ENCODE measurements at regions not wholly inside any gene's neighbourhood (a gene's known extent, or its start where the extent isn't known, plus 50 kb on each side); places are given as distances from the start of the nearest gene placed in this dataset.

GRCh38 chr4:14867847-14868246, 134.4 kb upstream of the CPEB2 start:
- TF ChIP-seq REST (IDR thresholded peaks at IDR 0.05) (no peak), MAX (IDR thresholded peaks at IDR 0.05) (peak; percentile 19), HNF4A (conservative IDR thresholded peaks at IDR 0.05) (peak in 1 of 2 donors; percentile 38), SP1 (IDR thresholded peaks at IDR 0.05) (no peak), RXRA (IDR thresholded peaks at IDR 0.05) (peak; percentile 73 to 81)
- no peak overlapping the region for H3K4me3 ChIP-seq (ENCODE audit: low read depth in 1 of 3, low read length in 3 of 3)
- no peaks in the 10 kb centered on the region for H3K36me3 ChIP-seq (ENCODE audit: control insufficient read depth in 4 of 4, insufficient read depth in 3 of 4, low read depth in 1 of 4, low read length in 3 of 4)
- no peak overlapping the region for H3K9ac ChIP-seq (ENCODE audit: low read depth in 1 of 2, low read length in 2 of 2)
- peak overlapping the region; percentile 57 to 61 for H3K27ac ChIP-seq (ENCODE audit: low read depth in 1 of 2, low read length in 2 of 2)
- peaks cover 3 to 31% (median 24%) of the 10 kb centered on the region in 4 donors for H3K4me1 ChIP-seq (ENCODE audit: control insufficient read depth in 4 of 4, insufficient read depth in 4 of 4, low read length in 3 of 4)
- no peaks in the 10 kb centered on the region for H3K27me3 ChIP-seq (ENCODE audit: control insufficient read depth in 4 of 4, insufficient read depth in 4 of 4, low read length in 3 of 4)
- no peak for DNase-seq (ENCODE audit: low spot score)
- H3K9me3 ChIP-seq (ENCODE audit: control insufficient read depth in 4 of 4, low read length in 3 of 4), result no peaks in the 10 kb centered on the region
- 58% methylated on average over 7 of the region's 7 CpGs for WGBS

- Histone ChIP-seq H3K36me3 (ENCODE audit: control insufficient read depth in 4 of 4, insufficient read depth in 3 of 4, low read depth in 1 of 4, low read length in 3 of 4) (no peaks in the 10 kb centered on the region), H3K27ac (ENCODE audit: low read depth in 1 of 2, low read length in 2 of 2) (peak overlapping the region in 1 of 2 donors; percentile 57), H3K9me3 (ENCODE audit: control insufficient read depth in 4 of 4, low read length in 3 of 4) (no peaks in the 10 kb centered on the region), H3K4me1 (ENCODE audit: control insufficient read depth in 4 of 4, insufficient read depth in 4 of 4, low read length in 3 of 4) (peaks cover 3 to 31% (median 24%) of the 10 kb centered on the region in 4 donors), H3K9ac (ENCODE audit: low read depth in 1 of 2, low read length in 2 of 2) (no peak overlapping the region), H3K27me3 (ENCODE audit: control insufficient read depth in 4 of 4, insufficient read depth in 4 of 4, low read length in 3 of 4) (no peaks in the 10 kb centered on the region), H3K4me3 (ENCODE audit: low read depth in 1 of 3, low read length in 3 of 3) (no peak overlapping the region)
- no peak for TF ChIP-seq FOXA1 (IDR thresholded peaks at IDR 0.05)
- DNase-seq (ENCODE audit: low spot score), result no peak
- WGBS, result 91% methylated on average over 4 of the region's 4 CpGs
Observed at GRCh38 chr4:14868426-14869395, 133.6 kb upstream of the CPEB2 start.

GRCh38 chr4:14871676-14872430, 130.4 kb upstream of the CPEB2 start:
- peak; percentile 49 to 83 for TF ChIP-seq RAD21 (IDR thresholded peaks at IDR 0.05)
- TF ChIP-seq TAF1 (conservative IDR thresholded peaks at IDR 0.05), result no peak
- no peak for TF ChIP-seq HNF4G (IDR thresholded peaks at IDR 0.05)
- peak; percentile 35 for TF ChIP-seq CTCF (IDR thresholded peaks at IDR 0.05; ENCODE audit: low read depth, low read length, missing input control)
- no peak for TF ChIP-seq FOXA2 (IDR thresholded peaks at IDR 0.05)
- no peak for TF ChIP-seq RXRA (IDR thresholded peaks at IDR 0.05)
- no peak for TF ChIP-seq ATF3 (IDR thresholded peaks at IDR 0.05)
- no peak for TF ChIP-seq MAX (IDR thresholded peaks at IDR 0.05)
- no peak for TF ChIP-seq NR2F2 (IDR thresholded peaks at IDR 0.05)
- no peak for TF ChIP-seq YY1 (IDR thresholded peaks at IDR 0.05)
- H3K9ac ChIP-seq (ENCODE audit: low read depth in 1 of 2, low read length in 2 of 2), result no peak overlapping the region
- H3K36me3 ChIP-seq (ENCODE audit: control insufficient read depth in 4 of 4, insufficient read depth in 3 of 4, low read depth in 1 of 4, low read length in 3 of 4), result no peaks in the 10 kb centered on the region
- no peaks in the 10 kb centered on the region for H3K27me3 ChIP-seq (ENCODE audit: control insufficient read depth in 4 of 4, insufficient read depth in 4 of 4, low read length in 3 of 4)
- no peak overlapping the region for H3K4me3 ChIP-seq (ENCODE audit: low read depth in 1 of 3, low read length in 3 of 3)
- H3K27ac ChIP-seq (ENCODE audit: low read depth in 1 of 2, low read length in 2 of 2), result no peak overlapping the region
- no peak for DNase-seq (ENCODE audit: low spot score)
- 75% methylated on average over 6 of the region's 6 CpGs for WGBS
- H3K9me3 ChIP-seq (ENCODE audit: control insufficient read depth in 4 of 4, low read length in 3 of 4), result no peaks in the 10 kb centered on the region
- H3K4me1 ChIP-seq (ENCODE audit: control insufficient read depth in 4 of 4, insufficient read depth in 4 of 4, low read length in 3 of 4), result peaks cover 1 to 34% (median 18%) of the 10 kb centered on the region in 4 donors

Measured in liver (tissue), 8 donors.